Heart left ventricle (tissue), 13 donors: ENCODE measurements at regions not wholly inside any gene's neighbourhood (a gene's known extent, or its start where the extent isn't known, plus 50 kb on each side); places are given as distances from the start of the nearest gene placed in this dataset.

Experiments
- POLR2A ChIP-seq, 2 donors: fragments of 450-650 bp; IDR thresholded peaks; one replicate each; pipeline ENCODE4 v1.6.1; 2017; ENCODE audit warnings: antibody characterized with exemption in 2 of 2, mild to moderate bottlenecking in 2 of 2, moderate library complexity in 2 of 2
- TF ChIP-seq, protein P1 (sequence below), 12 donors: fragments of 200-600 bp; sonication (generic) in 4 of 12; IDR thresholded peaks; one replicate each; pipeline versions ENCODE4 v1.5.0 to v1.8.0; 2018 to 2022; ENCODE audit warnings: antibody characterized with exemption in 12 of 12, mild to moderate bottlenecking in 5 of 12
- donor health status: ischemic (EF 13 %, LVEDD 7.1; RV severe dilation, severe dysfunction).
- donor health status: DM: no; HTN: yes; CAD: no.
- donor health status: DM: no; HTN: no; CAD: no.
- donor health status: ischemic (EF 25% LVEDD 6.9; RV normal size, moderate dysfunction).
- donor health status: ischemic (EF 25% LVEDD 5.7; RV mildly dilated, moderate dysfunction).
- donor health status: ischemic (EF 35%, LVEDD 5.7; RV mildly dilated, moderate dysfunction).
- donor health status: nonischemic (EF 11% LVEDD 7.7; RV severe dilation, severe dysfunction).
- donor health status: DM: yes; HTN: yes; CAD: no.
- donor health status: PGD.
- donor health status: ischemic (EF 29% LVEDD 5.4; RV normal size, mild dysfunction).
- donor health status: nonischemic (EF 23%, LVEDD 6.1; RV moderate dilation, normal function).

DNA sequence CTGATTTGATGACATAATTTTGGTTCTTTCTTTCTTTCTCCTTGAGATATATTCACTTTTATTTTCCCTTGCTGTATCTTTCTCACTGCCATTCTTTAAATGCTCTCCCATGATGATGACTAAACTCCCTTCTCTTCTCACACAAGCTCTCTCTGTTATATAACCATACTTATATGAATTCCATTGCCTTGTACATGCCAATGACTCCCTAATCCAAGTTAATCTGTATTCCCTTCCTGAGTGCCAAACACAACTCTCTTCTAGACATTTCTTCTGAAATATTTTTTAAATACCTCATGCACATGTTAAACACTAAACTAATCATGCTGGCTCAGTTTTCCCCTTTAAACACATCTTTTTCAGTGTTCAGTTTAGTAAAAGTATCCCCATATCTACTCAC is 62.2 kb upstream of the ST8SIA4 start:
- TF ChIP-seq, protein P1, sequence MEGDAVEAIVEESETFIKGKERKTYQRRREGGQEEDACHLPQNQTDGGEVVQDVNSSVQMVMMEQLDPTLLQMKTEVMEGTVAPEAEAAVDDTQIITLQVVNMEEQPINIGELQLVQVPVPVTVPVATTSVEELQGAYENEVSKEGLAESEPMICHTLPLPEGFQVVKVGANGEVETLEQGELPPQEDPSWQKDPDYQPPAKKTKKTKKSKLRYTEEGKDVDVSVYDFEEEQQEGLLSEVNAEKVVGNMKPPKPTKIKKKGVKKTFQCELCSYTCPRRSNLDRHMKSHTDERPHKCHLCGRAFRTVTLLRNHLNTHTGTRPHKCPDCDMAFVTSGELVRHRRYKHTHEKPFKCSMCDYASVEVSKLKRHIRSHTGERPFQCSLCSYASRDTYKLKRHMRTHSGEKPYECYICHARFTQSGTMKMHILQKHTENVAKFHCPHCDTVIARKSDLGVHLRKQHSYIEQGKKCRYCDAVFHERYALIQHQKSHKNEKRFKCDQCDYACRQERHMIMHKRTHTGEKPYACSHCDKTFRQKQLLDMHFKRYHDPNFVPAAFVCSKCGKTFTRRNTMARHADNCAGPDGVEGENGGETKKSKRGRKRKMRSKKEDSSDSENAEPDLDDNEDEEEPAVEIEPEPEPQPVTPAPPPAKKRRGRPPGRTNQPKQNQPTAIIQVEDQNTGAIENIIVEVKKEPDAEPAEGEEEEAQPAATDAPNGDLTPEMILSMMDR (IDR thresholded peaks at IDR 0.05), result no peak
- TF ChIP-seq POLR2A (IDR thresholded peaks at IDR 0.05), result no peak
